Stomach (tissue), 4 donors: ENCODE measurements at regions not wholly inside any gene's neighbourhood (a gene's known extent, or its start where the extent isn't known, plus 50 kb on each side); places are given as distances from the start of the nearest gene placed in this dataset.

Experiments
- EP300 ChIP-seq: sonication (generic); formaldehyde crosslinking; IDR thresholded peaks from one replicate; pipeline ENCODE4 v1.6.1; 2017; ENCODE audit warnings: antibody characterized with exemption
- POLR2A ChIP-seq, 4 donors: fragments of 450-650 bp; IDR thresholded peaks; one replicate each; pipeline ENCODE4 v1.6.1; 2016; ENCODE audit warnings: antibody characterized with exemption in 4 of 4, control low read depth in 2 of 4, mild to moderate bottlenecking in 1 of 4, moderate library complexity in 1 of 4
- POLR2AphosphoS5 ChIP-seq, 3 donors: sonication (generic); formaldehyde crosslinking; IDR thresholded peaks; one replicate each; pipeline ENCODE4 v1.6.1; 2016; ENCODE audit warnings: antibody characterized with exemption in 3 of 3

GRCh38 chr6:1538369-1538768 is 71.3 kb upstream of the FOXC1 start:
- TF ChIP-seq EP300 (no peak), POLR2A (IDR thresholded peaks at IDR 0.05) (no peak), POLR2AphosphoS5 (IDR thresholded peaks at IDR 0.05) (no peak)
